ENCODE measurements at regions not wholly inside any gene's neighbourhood (a gene's known extent, or its start where the extent isn't known, plus 50 kb on each side); places are given as distances from the start of the nearest gene placed in this dataset.

- POLR2A ChIA-PET, result interaction anchor here (0.6 to 1.0 kb wide), 3 partner anchors 10 to 549 kb away, joined by 3 read pairs; no protein-coding TSS in a partner anchor
- H3K36me3 ChIP-seq (ENCODE audit: insufficient read depth, low read length), result peaks cover 3% of the 10 kb centered on the region
- H3K79me2 ChIP-seq (ENCODE audit: insufficient read depth, low read depth, low read length), result peaks cover 12% of the 10 kb centered on the region; the same call in 1 of the 2 replicates
- no peak overlapping the region for H3K27ac ChIP-seq (ENCODE audit: low read depth, low read length, poor library complexity, severe bottlenecking)
- H4K20me1 ChIP-seq (ENCODE audit: insufficient read depth, low read length), result no peaks in the 10 kb centered on the region
- CTCF ChIA-PET (ENCODE audit: unreplicated experiment), result no interaction called here
- no peak overlapping the region for H2AFZ ChIP-seq (ENCODE audit: low read length)
- intact Hi-C loops (cut with micrococcal nuclease; ENCODE audit: unreplicated experiment), result no loop called here
- no peak overlapping the region for H3K4me2 ChIP-seq (ENCODE audit: low read length)
- H3K9me3 ChIP-seq (ENCODE audit: low read length), result no peaks in the 10 kb centered on the region
- TF ChIP-seq CTCF (conservative IDR thresholded peaks at IDR 0.05; ENCODE audit: low read length) (no peak), EZH2phosphoT487 (IDR thresholded peaks at IDR 0.05; ENCODE audit: borderline replicate concordance, low read depth, low read length) (no peak)
- no peaks in the 10 kb centered on the region for H3K9me2 ChIP-seq (ENCODE audit: insufficient read depth, low read length)
- BruUV-seq (replicated peaks), result no TSS peak
- H3K4me1 ChIP-seq (ENCODE audit: insufficient read depth, low read length, poor library complexity, severe bottlenecking), result no peaks in the 10 kb centered on the region
- DNase-seq (ENCODE audit: low spot score), result no peak
- no peak overlapping the region for H3K4me3 ChIP-seq (ENCODE audit: low read depth, low read length, poor library complexity, severe bottlenecking)
Observed at GRCh38 chr9:526904-527591, 312.4 kb downstream of the DOCK8 start.

DNA sequence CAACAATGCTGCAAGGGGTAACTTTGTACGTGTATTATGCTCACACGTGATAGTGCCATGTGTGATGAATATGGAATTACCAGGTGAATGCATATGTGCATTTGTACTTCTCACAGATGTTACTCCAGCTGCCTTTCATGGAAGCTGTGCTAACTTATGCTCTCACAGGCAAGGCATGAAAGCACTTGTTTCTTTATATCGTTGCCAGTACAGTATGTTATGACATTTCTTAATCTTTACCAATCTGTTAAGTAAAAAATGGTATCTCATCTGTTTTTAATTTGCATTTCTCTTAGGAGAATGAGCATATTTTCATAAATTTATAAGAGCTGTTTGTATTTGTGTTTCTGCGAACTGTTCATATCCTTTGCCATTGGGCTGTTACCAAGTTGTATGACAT lies 311.8 kb upstream of the DMRT1 start:
- TF ChIP-seq EZH2phosphoT487 (IDR thresholded peaks at IDR 0.05; ENCODE audit: borderline replicate concordance, low read depth, low read length) (no peak), CTCF (conservative IDR thresholded peaks at IDR 0.05; ENCODE audit: low read length) (no peak)

DNA sequence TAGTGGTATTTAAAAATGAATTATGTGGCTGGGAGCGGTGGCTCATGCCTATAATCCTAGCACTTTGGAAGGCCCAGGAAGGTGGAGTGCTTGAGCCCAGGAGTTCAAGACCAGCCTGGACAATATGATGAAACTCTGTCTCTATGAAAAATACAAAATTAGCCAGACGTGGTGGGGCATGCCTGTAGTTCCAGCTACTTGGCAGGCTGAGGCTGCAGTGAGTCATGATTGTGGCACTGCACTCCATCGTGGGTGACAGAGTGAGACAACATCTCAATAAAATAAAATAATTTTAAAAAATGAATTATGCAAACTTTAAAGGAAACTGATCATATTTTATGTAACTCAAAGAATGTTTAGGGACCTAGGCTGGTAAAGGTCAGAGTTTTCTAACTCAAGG lies 310.8 kb upstream of the DMRT1 start:
- H2AFZ ChIP-seq (ENCODE audit: low read length), result no peak overlapping the region
- no peak overlapping the region for H3K4me2 ChIP-seq (ENCODE audit: low read length)
- H3K9me2 ChIP-seq (ENCODE audit: insufficient read depth, low read length), result no peaks in the 10 kb centered on the region
- peaks cover 23% of the 10 kb centered on the region for H3K4me1 ChIP-seq (ENCODE audit: insufficient read depth, low read length, poor library complexity, severe bottlenecking)
- no peak for DNase-seq (ENCODE audit: low spot score)
- H3K36me3 ChIP-seq (ENCODE audit: insufficient read depth, low read length), result peaks cover 3% of the 10 kb centered on the region
- BruUV-seq (replicated peaks), result no TSS peak
- no peak overlapping the region for H3K27ac ChIP-seq (ENCODE audit: low read depth, low read length, poor library complexity, severe bottlenecking)
- intact Hi-C loops (cut with micrococcal nuclease; ENCODE audit: unreplicated experiment), result no loop called here
- H3K79me2 ChIP-seq (ENCODE audit: insufficient read depth, low read depth, low read length), result peaks cover 12% of the 10 kb centered on the region; the same call in 1 of the 2 replicates
- CTCF ChIA-PET (ENCODE audit: unreplicated experiment), result no interaction called here
- H3K9me3 ChIP-seq (ENCODE audit: low read length), result no peaks in the 10 kb centered on the region
- H4K20me1 ChIP-seq (ENCODE audit: insufficient read depth, low read length), result no peaks in the 10 kb centered on the region
- TF ChIP-seq CTCF (conservative IDR thresholded peaks at IDR 0.05; ENCODE audit: low read length), result no peak
- TF ChIP-seq EZH2phosphoT487 (IDR thresholded peaks at IDR 0.05; ENCODE audit: borderline replicate concordance, low read depth, low read length), result no peak
- no peak overlapping the region for H3K4me3 ChIP-seq (ENCODE audit: low read depth, low read length, poor library complexity, severe bottlenecking)
- POLR2A ChIA-PET, result interaction anchor here (1.1 kb wide), 1 partner anchor 15 kb away, joined by 3 read pairs; no protein-coding TSS in a partner anchor

More for the DNA sequence above, 311.8 kb upstream of the DMRT1 start:
- ChIA-PET CTCF (ENCODE audit: unreplicated experiment) (no interaction called here), POLR2A (interaction anchor here (0.6 to 1.1 kb wide), 4 partner anchors 14 to 234 kb away, joined by 3 to 4 read pairs (median 3); no protein-coding TSS in a partner anchor)
- Histone ChIP-seq H3K4me3 (ENCODE audit: low read depth, low read length, poor library complexity, severe bottlenecking) (no peak overlapping the region), H2AFZ (ENCODE audit: low read length) (no peak overlapping the region), H3K9me3 (ENCODE audit: low read length) (no peaks in the 10 kb centered on the region), H3K36me3 (ENCODE audit: insufficient read depth, low read length) (peaks cover 3% of the 10 kb centered on the region), H3K79me2 (ENCODE audit: insufficient read depth, low read depth, low read length) (peaks cover 12% of the 10 kb centered on the region; the same call in 1 of the 2 replicates), H4K20me1 (ENCODE audit: insufficient read depth, low read length) (no peaks in the 10 kb centered on the region), H3K4me2 (ENCODE audit: low read length) (no peak overlapping the region), H3K27ac (ENCODE audit: low read depth, low read length, poor library complexity, severe bottlenecking) (no peak overlapping the region), H3K9me2 (ENCODE audit: insufficient read depth, low read length) (no peaks in the 10 kb centered on the region), H3K4me1 (ENCODE audit: insufficient read depth, low read length, poor library complexity, severe bottlenecking) (peaks cover 13% of the 10 kb centered on the region)
- no TSS peak for BruUV-seq (replicated peaks)
- DNase-seq (ENCODE audit: low spot score), result no peak
- intact Hi-C loops (cut with micrococcal nuclease; ENCODE audit: unreplicated experiment), result no loop called here

Data from OCI-LY7 (cell line).